GM18858 (cell line): ENCODE measurements at regions not wholly inside any gene's neighbourhood (a gene's known extent, or its start where the extent isn't known, plus 50 kb on each side); places are given as distances from the start of the nearest gene placed in this dataset.
A peak's percentile ranks its signal among the peaks of the same experiment; 100 is the strongest.
"Not testable (repeated sequence)": the region's sequence is repeated elsewhere in the genome, so short reads cannot be mapped to it uniquely, and the experiment has no call there.

ENCODE experiments used
- ATAC-seq: cut with Tn5 transposase; IDR thresholded peaks from one replicate; pipeline ENCODE4 v1.9.1; 2021; ENCODE audit not compliant: unreplicated experiment

DNA sequence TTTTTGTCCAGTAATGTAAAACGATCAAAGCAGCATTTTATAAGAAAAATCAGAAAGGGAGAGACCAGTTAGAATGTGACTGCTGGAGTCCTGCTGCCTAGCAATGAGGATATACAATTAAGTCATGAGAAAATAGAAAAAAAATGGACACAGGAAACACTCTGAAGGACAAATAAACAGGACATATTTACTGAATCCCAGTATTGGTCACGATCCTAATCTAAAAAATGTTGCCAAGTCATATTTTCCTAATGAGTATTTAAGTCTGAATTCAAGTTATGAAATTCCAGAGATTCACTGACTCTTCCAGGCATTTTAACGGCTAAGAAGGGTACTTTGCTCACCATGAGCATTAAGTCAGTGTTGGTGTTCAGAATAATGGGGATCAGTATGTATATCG lies 154.3 kb upstream of the CCDC54 start:
- no peak for ATAC-seq

DNA sequence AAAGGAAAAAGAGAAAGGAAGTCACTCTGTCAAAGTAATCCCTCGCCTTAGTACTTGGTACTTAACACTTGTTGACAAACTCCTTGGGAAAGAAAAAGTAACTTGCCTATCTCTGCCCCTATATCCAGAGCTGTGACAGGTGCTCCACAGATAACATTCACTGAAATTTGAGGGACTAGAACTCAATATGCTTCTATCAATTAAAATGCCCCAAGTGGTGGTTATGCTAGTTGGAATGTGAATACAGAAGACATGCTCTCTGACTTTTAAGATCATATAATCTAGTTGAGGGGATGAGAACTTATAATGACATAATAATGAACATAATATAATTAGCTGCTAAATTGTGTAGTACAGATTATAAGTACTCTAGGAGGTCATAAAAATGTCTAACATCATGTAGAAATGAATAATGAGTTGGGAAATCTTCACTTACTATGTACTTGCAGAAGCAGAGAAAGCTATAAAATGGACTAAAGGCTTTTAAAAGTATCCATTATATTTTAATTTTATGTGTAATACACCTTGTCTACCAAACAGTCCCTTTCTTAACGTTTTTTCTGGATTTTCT lies 153.1 kb upstream of the CCDC54 start:
- no peak for ATAC-seq

GRCh38 chr3:107227091-107227490 lies 150.1 kb upstream of the CCDC54 start:
- no peak for ATAC-seq

DNA sequence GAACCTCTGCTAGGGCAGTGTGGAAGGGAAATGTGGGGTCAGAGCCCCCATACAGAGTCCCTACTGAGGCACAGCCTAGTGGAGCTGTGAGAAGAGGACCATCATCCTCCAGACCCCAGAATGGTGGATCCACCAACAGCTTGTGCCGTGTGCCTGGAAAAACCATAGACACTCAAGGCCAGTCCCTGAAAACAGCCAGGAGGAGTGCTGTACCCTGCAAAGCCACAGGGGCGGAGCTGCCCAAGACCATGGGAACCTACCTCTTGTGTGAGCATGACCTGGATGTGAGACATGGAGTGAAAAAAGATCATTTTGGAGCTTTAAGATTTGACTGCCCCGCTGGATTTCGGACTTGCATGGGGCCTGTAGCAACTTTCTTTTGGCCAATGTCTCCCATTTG lies 143.4 kb upstream of the CCDC54 start:
- ATAC-seq, result not testable (repeated sequence)

- peak; percentile 4 for ATAC-seq
Measured at GRCh38 chr3:107235193-107235927, 141.9 kb upstream of the CCDC54 start.

GRCh38 chr3:107235928-107236315 lies 141.3 kb upstream of the CCDC54 start:
- ATAC-seq, result peak; percentile 56

DNA sequence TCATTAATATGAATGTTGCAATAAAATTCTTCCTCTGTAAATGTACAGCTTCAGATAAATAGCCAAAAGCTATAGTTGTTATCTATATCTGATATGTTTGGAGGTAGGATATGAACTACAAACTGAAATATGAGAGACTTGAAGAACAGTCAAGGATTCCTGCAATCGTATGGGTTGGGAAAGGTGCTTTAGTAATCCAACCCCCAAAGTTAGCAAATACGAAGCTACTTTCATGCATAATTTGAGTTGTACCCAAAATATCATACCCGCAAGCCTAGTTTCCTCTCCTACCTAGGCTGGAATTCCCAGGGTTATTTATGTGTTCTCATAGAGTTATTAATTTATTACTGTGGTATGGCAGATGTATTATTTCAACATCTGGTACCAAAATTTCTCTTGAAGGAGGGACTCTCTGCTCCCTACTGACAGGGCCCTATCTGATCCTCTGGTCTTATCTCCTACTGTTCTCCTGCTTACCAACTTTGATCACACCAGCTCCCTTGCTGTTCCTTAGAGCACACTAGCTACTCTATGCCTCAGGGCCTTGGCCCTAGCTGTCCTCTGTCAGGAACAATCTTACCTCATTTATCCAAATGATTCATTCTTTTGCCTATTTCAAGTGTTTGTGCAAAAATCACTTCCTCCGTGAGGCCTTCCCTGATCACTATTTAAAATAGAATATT lies 140.4 kb upstream of the CCDC54 start:
- no peak for ATAC-seq

DNA sequence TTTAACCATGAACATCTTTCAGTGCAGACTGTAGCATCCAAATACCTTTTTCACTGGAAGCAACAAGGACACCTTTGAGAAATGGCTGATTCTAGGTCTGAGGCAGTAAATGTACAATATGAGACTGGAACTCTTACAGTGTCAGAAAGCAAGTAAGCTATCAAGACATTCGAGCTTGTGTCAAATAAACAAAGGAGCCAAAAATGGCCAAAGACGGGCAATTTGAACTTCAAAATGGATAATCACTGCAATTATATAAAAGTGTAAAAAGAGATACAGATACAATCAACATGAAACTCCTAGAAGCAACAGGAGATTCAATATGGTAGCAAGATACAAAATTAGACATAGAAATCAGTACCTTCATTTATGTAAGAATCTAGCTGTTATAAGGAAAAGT lies 138.5 kb upstream of the CCDC54 start:
- no peak for ATAC-seq

GRCh38 chr3:107239703-107240102 lies 137.5 kb upstream of the CCDC54 start:
- no peak for ATAC-seq

- peak; percentile 84 for ATAC-seq
Measured at GRCh38 chr3:107240183-107241091, 136.8 kb upstream of the CCDC54 start.

GRCh38 chr3:107241217-107241616 lies 136.0 kb upstream of the CCDC54 start:
- ATAC-seq, result peak; percentile 14

DNA sequence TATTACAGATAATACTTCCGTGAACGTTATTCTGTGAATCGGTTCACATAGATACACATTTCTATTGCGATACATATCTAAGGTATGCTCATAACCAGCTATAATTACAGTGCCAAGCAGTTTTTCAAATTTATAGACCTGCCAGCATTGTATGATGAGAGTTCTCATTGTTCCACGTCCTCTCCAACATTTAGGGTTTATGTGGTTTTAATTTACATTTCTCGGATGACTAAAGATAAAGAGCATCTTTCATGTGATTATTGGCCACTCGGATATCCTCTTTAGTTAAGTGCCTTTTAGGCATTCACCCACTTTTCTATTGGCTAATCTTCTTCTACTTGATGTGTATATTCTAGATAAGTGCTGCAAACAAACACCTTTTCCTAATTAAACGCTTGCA lies 134.7 kb upstream of the CCDC54 start:
- ATAC-seq, result no peak

DNA sequence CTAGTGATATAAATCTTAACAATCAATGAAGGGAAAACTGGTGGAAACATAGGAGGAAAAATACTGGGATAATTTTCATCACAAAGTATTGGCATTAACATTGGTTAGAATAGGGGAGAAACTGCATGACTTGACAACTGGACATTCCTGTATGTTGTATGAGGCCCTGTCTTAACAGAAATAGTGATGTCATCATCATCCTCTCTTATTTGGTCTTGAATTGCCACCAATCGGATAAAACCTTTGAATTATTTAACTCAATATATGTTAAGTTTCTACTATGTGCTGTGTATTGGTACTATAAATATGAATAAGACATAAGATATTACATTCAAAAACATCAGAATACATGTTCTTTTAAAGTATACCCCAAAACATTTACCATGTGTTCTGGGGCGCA lies 130.1 kb upstream of the CCDC54 start:
- no peak for ATAC-seq

DNA sequence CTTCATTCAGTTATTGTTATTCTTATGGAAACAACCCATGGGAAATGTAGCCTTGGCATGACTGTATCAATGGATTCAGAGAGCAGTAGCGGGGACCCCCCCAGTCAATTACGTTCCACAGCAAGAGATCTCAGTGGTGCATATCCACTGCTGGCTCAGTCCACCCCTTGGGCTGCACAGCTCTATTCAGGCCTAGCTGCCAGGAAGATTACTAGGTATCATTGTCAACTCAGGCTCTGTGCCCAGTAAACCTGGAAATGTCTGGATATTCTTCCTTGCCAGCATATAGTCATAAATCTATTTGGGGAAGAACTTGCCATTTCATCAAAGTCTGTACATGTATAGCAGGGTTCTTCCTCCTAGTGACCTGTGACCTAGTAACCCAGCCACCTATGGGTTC lies 128.1 kb upstream of the CCDC54 start:
- no peak for ATAC-seq

DNA sequence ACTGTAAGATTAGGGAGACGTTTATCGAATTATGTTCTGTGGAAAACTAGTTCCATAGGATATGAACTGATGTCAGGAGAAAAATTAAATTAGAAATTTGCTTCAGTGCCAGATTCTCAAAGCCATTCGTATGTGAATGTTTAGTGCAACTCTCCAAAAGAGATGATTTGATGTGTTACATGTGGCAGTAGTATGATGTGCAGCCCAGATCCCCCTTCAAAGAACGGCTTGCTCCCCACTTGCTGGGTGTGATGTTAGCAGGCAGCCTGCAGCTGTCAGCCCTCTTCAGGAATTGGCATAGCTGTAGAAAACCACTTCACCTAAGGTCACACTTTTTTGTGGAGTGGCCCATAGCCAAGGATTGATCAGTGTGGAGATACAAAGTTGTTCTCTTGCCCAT lies 127.0 kb upstream of the CCDC54 start:
- ATAC-seq, result no peak

- no peak for ATAC-seq
Measured at GRCh38 chr3:107251819-107252218, 125.4 kb upstream of the CCDC54 start.

DNA sequence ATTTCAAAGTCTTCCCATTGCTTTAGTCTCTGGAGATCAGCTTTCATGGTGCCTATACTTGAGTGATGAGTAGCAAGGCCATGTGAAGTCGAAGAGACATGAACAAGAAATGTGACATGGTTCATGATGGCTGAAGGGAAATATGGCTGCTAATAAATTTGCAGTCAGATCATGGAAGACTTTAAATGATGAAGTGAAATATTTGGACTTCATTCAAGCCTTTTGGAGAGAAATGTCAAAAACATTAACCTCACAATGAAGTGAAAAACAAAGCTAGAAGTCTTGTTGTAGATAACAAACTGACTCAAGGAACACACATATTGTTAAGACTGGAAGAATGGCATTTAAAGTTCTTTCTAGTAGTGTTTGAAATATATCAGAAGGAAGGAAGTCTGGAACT lies 120.3 kb upstream of the CCDC54 start:
- no peak for ATAC-seq

DNA sequence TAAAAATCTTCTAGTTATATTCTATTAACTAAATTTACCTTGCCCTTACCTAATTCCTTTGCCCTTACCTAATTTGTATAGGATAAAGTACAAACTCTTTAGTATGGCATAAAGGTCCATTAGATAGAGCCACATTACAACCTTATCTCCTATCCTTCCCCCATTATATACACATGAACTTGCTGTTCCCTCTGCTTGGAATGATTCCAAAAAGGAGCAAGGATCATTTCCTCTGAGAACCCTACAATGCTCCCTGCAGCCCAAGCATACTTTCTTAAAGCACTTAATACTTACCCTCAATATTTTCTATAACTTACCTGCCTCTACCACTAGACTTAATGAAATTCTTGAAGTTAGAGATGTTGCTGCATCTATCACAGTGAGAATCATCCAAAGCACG lies 118.9 kb upstream of the CCDC54 start:
- no peak for ATAC-seq

DNA sequence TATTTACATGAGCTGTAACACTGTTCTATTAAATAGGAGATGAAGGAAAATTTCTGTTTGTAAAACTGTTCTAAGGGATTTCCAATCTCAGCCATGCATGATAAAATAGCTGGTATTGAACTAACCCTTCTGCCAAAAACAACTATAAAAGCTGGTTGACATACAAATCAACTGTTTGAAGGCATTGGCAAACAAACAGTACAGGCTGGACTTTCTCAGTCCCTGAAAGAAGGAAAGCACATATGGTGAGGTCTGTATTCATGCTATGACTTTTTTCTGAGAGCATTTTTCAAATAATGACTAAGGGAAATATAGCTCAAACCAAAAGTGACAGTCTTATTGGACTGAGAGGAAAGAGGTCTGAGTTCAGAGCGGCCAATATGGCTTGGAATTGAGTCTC lies 117.0 kb upstream of the CCDC54 start:
- no peak for ATAC-seq

DNA sequence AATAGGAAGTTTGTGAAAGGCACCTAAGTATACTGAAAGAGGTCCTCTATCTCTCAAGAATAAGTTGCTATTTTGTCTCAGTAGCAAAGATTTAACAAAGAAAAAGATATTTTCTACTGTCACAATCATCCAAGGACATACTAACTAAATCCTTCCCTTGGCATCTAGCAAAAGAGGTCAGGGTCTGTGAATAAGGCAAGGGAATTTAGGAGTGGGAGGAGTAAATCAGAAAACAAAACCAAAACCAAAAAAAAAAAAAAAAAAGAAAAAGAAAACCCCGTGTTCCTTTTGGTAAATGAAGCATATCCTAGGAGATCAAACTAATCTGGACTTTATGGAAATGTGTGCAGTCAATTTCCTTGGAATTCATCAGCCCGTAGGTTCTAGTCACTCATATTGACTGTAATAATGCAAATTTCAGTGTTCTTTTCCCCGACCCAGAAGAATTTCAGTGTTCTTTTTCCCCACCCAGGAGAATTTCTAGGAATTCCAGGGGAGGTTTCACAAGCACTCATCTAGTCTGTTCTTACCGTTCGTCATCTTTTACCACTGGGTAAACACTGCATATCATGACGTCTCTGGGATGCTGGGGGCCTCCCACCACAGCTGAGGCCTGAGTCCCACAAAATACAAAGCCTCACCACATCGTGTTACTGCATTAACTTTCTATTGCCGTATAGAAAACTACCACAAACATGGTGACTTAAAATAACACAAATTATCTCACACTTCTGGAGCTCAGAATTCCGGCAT lies 113.8 kb upstream of the CCDC54 start:
- no peak for ATAC-seq

DNA sequence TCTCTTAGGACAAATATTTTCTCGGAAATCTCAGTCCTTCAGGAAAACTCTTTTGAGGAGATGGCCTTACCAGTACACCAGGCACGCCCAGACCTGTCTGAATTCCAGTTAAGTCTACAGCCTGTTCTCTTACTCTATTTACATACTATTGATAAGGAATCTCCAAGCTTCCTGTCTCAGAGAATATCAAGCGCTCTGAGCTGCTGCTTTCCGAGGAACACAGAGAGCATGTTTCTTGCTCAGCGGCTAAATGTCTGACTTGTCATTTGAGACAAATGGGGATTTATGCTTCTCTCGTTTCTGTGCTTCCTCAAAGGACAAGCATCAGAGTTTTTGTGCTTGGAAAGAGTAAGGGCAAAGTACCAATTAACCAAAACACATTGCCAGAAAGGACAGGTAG lies 112.4 kb upstream of the CCDC54 start:
- no peak for ATAC-seq
